ENCODE measurements at regions not wholly inside any gene's neighbourhood (a gene's known extent, or its start where the extent isn't known, plus 50 kb on each side); places are given as distances from the start of the nearest gene placed in this dataset.
A peak's percentile ranks its signal among the peaks of the same experiment; 100 is the strongest.
"Not testable (repeated sequence)": the region's sequence is repeated elsewhere in the genome, so short reads cannot be mapped to it uniquely, and the experiment has no call there.

GRCh38 chr1:188615321-188615720, 1786.6 kb downstream of the PLA2G4A start:
- H3K4me3 ChIP-seq (ENCODE audit: low read depth, low read length) = no peak overlapping the region
- peak; percentile 2 for DNase-seq (ENCODE audit: low read depth)

- no peak for DNase-seq (ENCODE audit: low read depth)
- H3K4me3 ChIP-seq (ENCODE audit: low read depth, low read length) = no peak overlapping the region
Observed at GRCh38 chr1:188620236-188620635, 1791.5 kb downstream of the PLA2G4A start.

- H3K4me3 ChIP-seq (ENCODE audit: low read depth, low read length) = no peak overlapping the region
- no peak for DNase-seq (ENCODE audit: low read depth)
Observed at GRCh38 chr1:188641566-188642211, 1812.9 kb downstream of the PLA2G4A start.

GRCh38 chr1:188642704-188643103, 1814.0 kb downstream of the PLA2G4A start:
- no peak for DNase-seq (ENCODE audit: low read depth)
- no peak overlapping the region for H3K4me3 ChIP-seq (ENCODE audit: low read depth, low read length)

GRCh38 chr1:188652678-188653077, 1823.9 kb downstream of the PLA2G4A start:
- peak; percentile 39 for DNase-seq (ENCODE audit: low read depth)
- no peak overlapping the region for H3K4me3 ChIP-seq (ENCODE audit: low read depth, low read length)

- not testable (repeated sequence) for DNase-seq (ENCODE audit: low read depth); H3K4me3 ChIP-seq (ENCODE audit: low read depth, low read length)
Observed at GRCh38 chr1:188655966-188656365, 1821.7 kb downstream of the BRINP3 start.

- H3K4me3 ChIP-seq (ENCODE audit: low read depth, low read length) = no peak overlapping the region
- DNase-seq (ENCODE audit: low read depth) = no peak
Observed at GRCh38 chr1:188660572-188660971, 1817.1 kb downstream of the BRINP3 start.

GRCh38 chr1:188665477-188665876, 1812.2 kb downstream of the BRINP3 start:
- no peak for DNase-seq (ENCODE audit: low read depth)
- H3K4me3 ChIP-seq (ENCODE audit: low read depth, low read length) = no peak overlapping the region

GRCh38 chr1:188668083-188668482, 1809.6 kb downstream of the BRINP3 start:
- DNase-seq (ENCODE audit: low read depth) = no peak

GRCh38 chr1:188669728-188670382, 1807.8 kb downstream of the BRINP3 start:
- peak; percentile 27 for DNase-seq (ENCODE audit: low read depth)
- no peak overlapping the region for H3K4me3 ChIP-seq (ENCODE audit: low read depth, low read length)

More at GRCh38 chr1:188668083-188668482, 1809.6 kb downstream of the BRINP3 start:
- no peak overlapping the region for H3K4me3 ChIP-seq (ENCODE audit: low read depth, low read length)

GRCh38 chr1:188670837-188671236, 1806.8 kb downstream of the BRINP3 start:
- peak; percentile 5 for DNase-seq (ENCODE audit: low read depth)
- no peak overlapping the region for H3K4me3 ChIP-seq (ENCODE audit: low read depth, low read length)

- H3K4me3 ChIP-seq (ENCODE audit: low read depth, low read length) = no peak overlapping the region
- DNase-seq (ENCODE audit: low read depth) = no peak
Observed at GRCh38 chr1:188672153-188672552, 1805.5 kb downstream of the BRINP3 start.

GRCh38 chr1:188689542-188689941, 1788.1 kb downstream of the BRINP3 start:
- no peak for DNase-seq (ENCODE audit: low read depth)
- H3K4me3 ChIP-seq (ENCODE audit: low read depth, low read length) = no peak overlapping the region

GRCh38 chr1:188700116-188700515, 1777.5 kb downstream of the BRINP3 start:
- DNase-seq (ENCODE audit: low read depth) = no peak
- no peak overlapping the region for H3K4me3 ChIP-seq (ENCODE audit: low read depth, low read length)

GRCh38 chr1:188706742-188707141, 1770.9 kb downstream of the BRINP3 start:
- H3K4me3 ChIP-seq (ENCODE audit: low read depth, low read length) = no peak overlapping the region
- DNase-seq (ENCODE audit: low read depth) = peak; percentile 64

GRCh38 chr1:188708795-188709535, 1768.7 kb downstream of the BRINP3 start:
- DNase-seq (ENCODE audit: low read depth) = peak; percentile 1
- H3K4me3 ChIP-seq (ENCODE audit: low read depth, low read length) = no peak overlapping the region

GRCh38 chr1:188715566-188715965, 1762.1 kb downstream of the BRINP3 start:
- H3K4me3 ChIP-seq (ENCODE audit: low read depth, low read length) = no peak overlapping the region
- no peak for DNase-seq (ENCODE audit: low read depth)

- no peak overlapping the region for H3K4me3 ChIP-seq (ENCODE audit: low read depth, low read length)
- no peak for DNase-seq (ENCODE audit: low read depth)
Observed at GRCh38 chr1:188719735-188720134, 1757.9 kb downstream of the BRINP3 start.

- DNase-seq (ENCODE audit: low read depth) = no peak
- H3K4me3 ChIP-seq (ENCODE audit: low read depth, low read length) = no peak overlapping the region
Observed at GRCh38 chr1:188723332-188724020, 1754.2 kb downstream of the BRINP3 start.

GRCh38 chr1:188729039-188729438, 1748.6 kb downstream of the BRINP3 start:
- DNase-seq (ENCODE audit: low read depth) = no peak
- H3K4me3 ChIP-seq (ENCODE audit: low read depth, low read length) = no peak overlapping the region

Measured in skeletal muscle cell (primary cell).